GM23338 (cell line): ENCODE measurements at regions not wholly inside any gene's neighbourhood (a gene's known extent, or its start where the extent isn't known, plus 50 kb on each side); places are given as distances from the start of the nearest gene placed in this dataset.

Source experiments
- EZH2 ChIP-seq: fragments of 200-600 bp; sonication (generic); IDR thresholded peaks from one replicate; pipeline ENCODE4 v1.8.0; 2017; ENCODE audit warnings: antibody characterized with exemption, mild to moderate bottlenecking, low read depth; ENCODE audit not compliant: unreplicated experiment
- POLR2AphosphoS5 ChIP-seq: IDR thresholded peaks from 2 replicates; pipeline ENCODE4 v1.6.1; 2016; ENCODE audit warnings: antibody characterized with exemption, low read depth
- TF ChIP-seq, protein P1 (sequence below), 2 experiments: fragments of 200-600 bp in 1 of 2; sonication (generic) in 1 of 2; conservative IDR thresholded peaks; 2 replicates each; pipeline versions ENCODE4 v1.5.1 to v1.6.1; 2016 to 2017; ENCODE audit warnings: antibody characterized with exemption in 2 of 2, low read depth in 2 of 2, mild to moderate bottlenecking in 2 of 2, moderate library complexity in 1 of 2
- TF ChIP-seq, protein P2 (sequence below): IDR thresholded peaks from one replicate; pipeline ENCODE4 v1.6.1; 2018; ENCODE audit warnings: antibody characterized with exemption; ENCODE audit not compliant: unreplicated experiment

DNA sequence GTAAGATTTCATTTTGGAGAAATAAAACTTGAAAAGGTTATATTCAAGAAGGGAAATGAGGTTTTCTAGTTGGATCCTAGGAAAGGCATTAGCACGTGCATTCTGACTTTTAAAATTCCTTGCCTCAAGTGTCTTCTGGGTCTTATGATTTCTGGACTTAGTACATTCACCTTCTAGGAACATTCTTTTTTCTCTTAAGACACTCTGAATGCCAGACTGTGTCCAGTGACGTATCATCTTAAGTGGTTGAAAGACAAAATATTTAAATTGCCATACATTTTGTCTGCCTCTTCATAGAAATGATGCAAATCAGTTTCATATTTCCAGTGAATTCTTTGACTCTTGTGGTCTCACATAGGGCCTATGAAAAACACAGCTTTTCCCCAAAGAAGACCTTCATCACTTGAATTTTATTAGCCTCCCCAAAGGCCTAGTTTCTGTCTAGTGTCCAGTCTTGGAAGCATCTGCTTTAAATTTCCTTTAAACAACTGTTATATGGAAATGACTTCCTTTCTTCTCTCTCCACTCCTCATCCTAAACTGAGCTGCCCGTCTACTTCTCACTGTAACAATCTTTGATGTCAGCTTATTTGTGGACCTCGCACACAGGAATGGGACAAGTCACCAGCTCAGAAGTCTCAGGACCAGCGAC, 187.2 kb downstream of the HLX start:
- TF ChIP-seq, protein P1, sequence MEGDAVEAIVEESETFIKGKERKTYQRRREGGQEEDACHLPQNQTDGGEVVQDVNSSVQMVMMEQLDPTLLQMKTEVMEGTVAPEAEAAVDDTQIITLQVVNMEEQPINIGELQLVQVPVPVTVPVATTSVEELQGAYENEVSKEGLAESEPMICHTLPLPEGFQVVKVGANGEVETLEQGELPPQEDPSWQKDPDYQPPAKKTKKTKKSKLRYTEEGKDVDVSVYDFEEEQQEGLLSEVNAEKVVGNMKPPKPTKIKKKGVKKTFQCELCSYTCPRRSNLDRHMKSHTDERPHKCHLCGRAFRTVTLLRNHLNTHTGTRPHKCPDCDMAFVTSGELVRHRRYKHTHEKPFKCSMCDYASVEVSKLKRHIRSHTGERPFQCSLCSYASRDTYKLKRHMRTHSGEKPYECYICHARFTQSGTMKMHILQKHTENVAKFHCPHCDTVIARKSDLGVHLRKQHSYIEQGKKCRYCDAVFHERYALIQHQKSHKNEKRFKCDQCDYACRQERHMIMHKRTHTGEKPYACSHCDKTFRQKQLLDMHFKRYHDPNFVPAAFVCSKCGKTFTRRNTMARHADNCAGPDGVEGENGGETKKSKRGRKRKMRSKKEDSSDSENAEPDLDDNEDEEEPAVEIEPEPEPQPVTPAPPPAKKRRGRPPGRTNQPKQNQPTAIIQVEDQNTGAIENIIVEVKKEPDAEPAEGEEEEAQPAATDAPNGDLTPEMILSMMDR (conservative IDR thresholded peaks at IDR 0.05; ENCODE audit: low read depth in 2 of 2), result no peak
- TF ChIP-seq EZH2 (no peak), POLR2AphosphoS5 (no peak)
- TF ChIP-seq, protein P2, sequence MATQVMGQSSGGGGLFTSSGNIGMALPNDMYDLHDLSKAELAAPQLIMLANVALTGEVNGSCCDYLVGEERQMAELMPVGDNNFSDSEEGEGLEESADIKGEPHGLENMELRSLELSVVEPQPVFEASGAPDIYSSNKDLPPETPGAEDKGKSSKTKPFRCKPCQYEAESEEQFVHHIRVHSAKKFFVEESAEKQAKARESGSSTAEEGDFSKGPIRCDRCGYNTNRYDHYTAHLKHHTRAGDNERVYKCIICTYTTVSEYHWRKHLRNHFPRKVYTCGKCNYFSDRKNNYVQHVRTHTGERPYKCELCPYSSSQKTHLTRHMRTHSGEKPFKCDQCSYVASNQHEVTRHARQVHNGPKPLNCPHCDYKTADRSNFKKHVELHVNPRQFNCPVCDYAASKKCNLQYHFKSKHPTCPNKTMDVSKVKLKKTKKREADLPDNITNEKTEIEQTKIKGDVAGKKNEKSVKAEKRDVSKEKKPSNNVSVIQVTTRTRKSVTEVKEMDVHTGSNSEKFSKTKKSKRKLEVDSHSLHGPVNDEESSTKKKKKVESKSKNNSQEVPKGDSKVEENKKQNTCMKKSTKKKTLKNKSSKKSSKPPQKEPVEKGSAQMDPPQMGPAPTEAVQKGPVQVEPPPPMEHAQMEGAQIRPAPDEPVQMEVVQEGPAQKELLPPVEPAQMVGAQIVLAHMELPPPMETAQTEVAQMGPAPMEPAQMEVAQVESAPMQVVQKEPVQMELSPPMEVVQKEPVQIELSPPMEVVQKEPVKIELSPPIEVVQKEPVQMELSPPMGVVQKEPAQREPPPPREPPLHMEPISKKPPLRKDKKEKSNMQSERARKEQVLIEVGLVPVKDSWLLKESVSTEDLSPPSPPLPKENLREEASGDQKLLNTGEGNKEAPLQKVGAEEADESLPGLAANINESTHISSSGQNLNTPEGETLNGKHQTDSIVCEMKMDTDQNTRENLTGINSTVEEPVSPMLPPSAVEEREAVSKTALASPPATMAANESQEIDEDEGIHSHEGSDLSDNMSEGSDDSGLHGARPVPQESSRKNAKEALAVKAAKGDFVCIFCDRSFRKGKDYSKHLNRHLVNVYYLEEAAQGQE, result no peak
